ENCODE measurements at regions not wholly inside any gene's neighbourhood (a gene's known extent, or its start where the extent isn't known, plus 50 kb on each side); places are given as distances from the start of the nearest gene placed in this dataset.

DNA sequence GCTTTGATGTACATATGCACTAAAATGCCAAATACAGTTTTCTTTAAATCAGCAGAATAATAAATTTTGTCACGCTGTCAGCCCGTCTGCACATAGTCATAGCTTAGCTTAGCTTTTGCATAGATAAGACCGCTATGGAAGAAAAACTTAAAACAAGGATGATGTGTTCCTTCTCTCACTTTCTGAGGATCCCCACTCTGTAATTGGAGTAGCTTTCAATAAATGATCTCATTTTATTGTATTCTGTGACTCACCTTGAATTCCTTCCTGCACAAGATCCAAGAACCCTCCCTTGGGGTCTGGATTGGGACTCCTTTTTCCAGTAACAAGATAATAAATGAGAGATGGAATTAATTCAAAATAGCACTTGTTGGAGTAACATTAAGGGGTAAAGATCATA, 186.2 kb downstream of the CDH26 start:
- TF ChIP-seq, protein P1, sequence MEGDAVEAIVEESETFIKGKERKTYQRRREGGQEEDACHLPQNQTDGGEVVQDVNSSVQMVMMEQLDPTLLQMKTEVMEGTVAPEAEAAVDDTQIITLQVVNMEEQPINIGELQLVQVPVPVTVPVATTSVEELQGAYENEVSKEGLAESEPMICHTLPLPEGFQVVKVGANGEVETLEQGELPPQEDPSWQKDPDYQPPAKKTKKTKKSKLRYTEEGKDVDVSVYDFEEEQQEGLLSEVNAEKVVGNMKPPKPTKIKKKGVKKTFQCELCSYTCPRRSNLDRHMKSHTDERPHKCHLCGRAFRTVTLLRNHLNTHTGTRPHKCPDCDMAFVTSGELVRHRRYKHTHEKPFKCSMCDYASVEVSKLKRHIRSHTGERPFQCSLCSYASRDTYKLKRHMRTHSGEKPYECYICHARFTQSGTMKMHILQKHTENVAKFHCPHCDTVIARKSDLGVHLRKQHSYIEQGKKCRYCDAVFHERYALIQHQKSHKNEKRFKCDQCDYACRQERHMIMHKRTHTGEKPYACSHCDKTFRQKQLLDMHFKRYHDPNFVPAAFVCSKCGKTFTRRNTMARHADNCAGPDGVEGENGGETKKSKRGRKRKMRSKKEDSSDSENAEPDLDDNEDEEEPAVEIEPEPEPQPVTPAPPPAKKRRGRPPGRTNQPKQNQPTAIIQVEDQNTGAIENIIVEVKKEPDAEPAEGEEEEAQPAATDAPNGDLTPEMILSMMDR (IDR thresholded peaks at IDR 0.05; ENCODE audit: low read length) = no peak
- TF ChIP-seq EZH2 (optimal IDR thresholded peaks at IDR 0.05; ENCODE audit: low read depth, low read length) = no peak
